ENCODE measurements at regions not wholly inside any gene's neighbourhood (a gene's known extent, or its start where the extent isn't known, plus 50 kb on each side); places are given as distances from the start of the nearest gene placed in this dataset.

GRCh38 chr6:108737594-108738546 lies 110.4 kb upstream of the ARMC2 start:
- TF ChIP-seq CTCF (IDR thresholded peaks at IDR 0.05), result no peak
- TF ChIP-seq POLR2AphosphoS5 (IDR thresholded peaks at IDR 0.05; ENCODE audit: low read depth, low read length), result no peak
- no peak for TF ChIP-seq REST (IDR thresholded peaks at IDR 0.05; ENCODE audit: low read depth, low read length)
- no peak for TF ChIP-seq CHD2 (IDR thresholded peaks at IDR 0.05; ENCODE audit: low read length, partially characterized antibody)
- no peak for TF ChIP-seq RXRA (IDR thresholded peaks at IDR 0.05; ENCODE audit: borderline replicate concordance, low read depth)
- TF ChIP-seq MAX (IDR thresholded peaks at IDR 0.05; ENCODE audit: low read depth), result peak; percentile 72
- peak in 1 of 2 experiments; percentile 68; a peak in 1 of 4 replicates for TF ChIP-seq EP300 (IDR thresholded peaks at IDR 0.05; ENCODE audit: borderline replicate concordance in 1 of 2, low read depth in 1 of 2, low read length in 1 of 2)
